T-helper 2 cell treated with Interferon-gamma antibody and Interleukin-4, amounts not matched to agents 5 μg/mL and 100 μg/mL, for 36 hours (primary cell): ENCODE measurements at regions not wholly inside any gene's neighbourhood (a gene's known extent, or its start where the extent isn't known, plus 50 kb on each side); places are given as distances from the start of the nearest gene placed in this dataset.

ENCODE experiments used
- DNase-seq: peaks from one replicate; pipeline ENCODE4 v3.0.0; 2021; ENCODE audit warnings: low spot score
- H3K27ac Mint-ChIP-seq: one replicate; pipeline ENCODE4 v1.8.0; 2021; ENCODE audit warnings: mild to moderate bottlenecking, mixed read lengths
- H3K27me3 Mint-ChIP-seq: one replicate; pipeline ENCODE4 v1.8.0; 2021; ENCODE audit warnings: low read depth, mixed read lengths
- H3K36me3 Mint-ChIP-seq: one replicate; pipeline ENCODE4 v1.8.0; 2021; ENCODE audit warnings: low read depth, mixed read lengths
- H3K4me1 Mint-ChIP-seq: one replicate; pipeline ENCODE4 v1.8.0; 2021; ENCODE audit warnings: low read depth, mixed read lengths
- H3K4me3 Mint-ChIP-seq: one replicate; pipeline ENCODE4 v1.8.0; 2022; ENCODE audit warnings: mild to moderate bottlenecking, moderate library complexity, mixed read lengths
- H3K9me3 Mint-ChIP-seq: one replicate; pipeline ENCODE4 v1.8.0; 2021; ENCODE audit warnings: mixed read lengths

DNA sequence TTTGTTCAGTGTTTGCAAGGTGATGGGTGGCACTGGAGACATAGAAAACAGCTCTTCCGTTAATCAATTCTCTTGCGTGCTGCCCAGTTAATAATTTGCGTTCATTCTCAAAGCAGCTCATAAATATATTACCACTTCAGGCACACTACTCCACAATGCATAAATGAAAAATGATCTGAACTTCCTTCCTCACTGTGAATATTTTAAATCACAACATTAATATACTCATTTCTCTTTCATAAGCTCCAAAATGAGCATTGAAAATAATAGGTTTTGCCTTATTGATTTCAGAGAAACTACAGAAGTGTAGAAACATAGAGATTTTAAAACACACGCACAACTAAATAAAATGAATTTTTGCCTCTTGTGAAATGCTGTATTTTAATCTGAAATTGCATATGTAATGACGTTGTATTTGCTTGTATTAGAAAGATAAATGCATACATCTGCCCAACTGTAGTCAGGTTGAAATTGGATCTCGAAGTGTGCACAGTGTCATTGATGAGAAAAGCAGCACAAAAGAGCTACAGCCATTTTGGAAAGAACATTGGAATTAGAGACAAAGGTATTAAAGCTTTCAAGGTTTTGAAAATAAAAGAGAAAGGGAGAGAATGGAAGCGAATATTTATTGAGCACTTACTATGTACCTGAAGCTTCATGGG, 350.5 kb downstream of the LPIN1 start:
- Mint-ChIP-seq H3K27me3 (peaks cover 4% of the 10 kb centered on the region), H3K9me3 (no peaks in the 10 kb centered on the region)

DNA sequence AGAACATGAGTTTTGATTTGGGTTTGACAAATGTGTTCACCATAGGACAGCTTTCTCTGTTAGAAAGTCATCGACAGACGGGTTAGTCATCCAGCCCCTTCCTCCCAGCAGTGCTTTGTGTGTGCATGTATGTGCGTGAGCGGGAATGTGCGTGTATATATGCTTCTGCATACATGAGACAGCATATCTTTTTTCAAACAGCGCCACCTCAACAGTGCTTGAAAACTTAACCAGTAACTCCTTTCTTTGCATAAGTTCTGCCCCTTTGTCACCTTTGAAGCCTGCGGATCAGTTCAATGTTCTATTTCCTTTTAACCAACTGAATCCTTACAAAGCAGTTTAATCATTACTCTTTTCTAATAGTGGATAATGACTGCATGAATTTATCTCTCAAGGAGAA, 351.4 kb downstream of the LPIN1 start:
- Mint-ChIP-seq H3K4me3 (no peak overlapping the region), H3K27me3 (peaks cover 4% of the 10 kb centered on the region), H3K4me1 (no peaks in the 10 kb centered on the region), H3K27ac (no peak overlapping the region), H3K36me3 (no peaks in the 10 kb centered on the region), H3K9me3 (no peaks in the 10 kb centered on the region)
- DNase-seq = no peak

More for the DNA sequence above, 350.5 kb downstream of the LPIN1 start:
- DNase-seq = no peak
- H3K4me3 Mint-ChIP-seq = no peak overlapping the region
- no peak overlapping the region for H3K27ac Mint-ChIP-seq
- no peaks in the 10 kb centered on the region for H3K36me3 Mint-ChIP-seq
- no peaks in the 10 kb centered on the region for H3K4me1 Mint-ChIP-seq

DNA sequence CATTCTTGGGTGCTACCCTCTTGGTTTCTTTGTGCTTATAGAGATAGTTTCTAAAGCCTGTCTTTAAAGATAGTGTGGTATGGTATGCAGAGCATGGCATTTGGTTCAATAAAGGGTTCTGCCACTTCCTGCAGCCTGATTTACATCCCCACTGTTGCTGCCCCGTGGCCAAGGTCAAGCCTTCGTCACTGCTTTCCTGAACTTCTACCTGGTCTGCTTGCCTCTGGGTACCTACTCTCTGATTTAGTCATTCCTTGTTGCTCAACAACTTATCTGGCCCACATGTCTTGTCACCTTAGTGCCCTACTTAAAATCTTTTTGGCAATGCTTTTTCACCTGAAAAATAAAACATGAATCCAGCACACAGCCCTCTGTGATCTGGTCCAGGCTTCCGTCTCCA, 352.9 kb downstream of the LPIN1 start:
- no peaks in the 10 kb centered on the region for H3K9me3 Mint-ChIP-seq
- H3K27ac Mint-ChIP-seq = no peak overlapping the region
- DNase-seq = no peak
- no peak overlapping the region for H3K4me3 Mint-ChIP-seq
- peaks cover 1% of the 10 kb centered on the region for H3K27me3 Mint-ChIP-seq
- H3K36me3 Mint-ChIP-seq = no peaks in the 10 kb centered on the region
- H3K4me1 Mint-ChIP-seq = no peaks in the 10 kb centered on the region

DNA sequence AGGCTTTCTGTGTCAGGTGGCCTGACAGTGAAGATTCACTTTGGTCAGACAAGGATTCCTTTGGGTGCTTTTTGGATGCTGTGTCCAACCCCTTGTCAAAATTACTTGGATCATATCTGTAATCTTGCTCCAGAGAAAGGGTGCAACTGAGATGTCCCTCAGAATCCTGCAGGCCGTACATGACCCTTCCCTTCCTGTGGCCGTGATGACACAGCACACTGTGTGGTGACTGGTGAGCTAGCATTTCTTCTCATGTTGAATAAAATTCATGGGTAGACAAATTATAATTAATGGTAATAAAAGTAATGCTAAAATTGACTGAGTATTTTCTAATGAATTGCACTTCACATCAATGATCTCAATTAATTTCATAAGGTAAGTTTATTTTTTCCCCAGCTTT, 356.2 kb downstream of the LPIN1 start:
- Mint-ChIP-seq H3K36me3 (no peaks in the 10 kb centered on the region), H3K4me3 (no peak overlapping the region), H3K27me3 (peaks cover 1% of the 10 kb centered on the region), H3K27ac (no peak overlapping the region), H3K9me3 (no peaks in the 10 kb centered on the region), H3K4me1 (no peaks in the 10 kb centered on the region)
- DNase-seq = no peak

DNA sequence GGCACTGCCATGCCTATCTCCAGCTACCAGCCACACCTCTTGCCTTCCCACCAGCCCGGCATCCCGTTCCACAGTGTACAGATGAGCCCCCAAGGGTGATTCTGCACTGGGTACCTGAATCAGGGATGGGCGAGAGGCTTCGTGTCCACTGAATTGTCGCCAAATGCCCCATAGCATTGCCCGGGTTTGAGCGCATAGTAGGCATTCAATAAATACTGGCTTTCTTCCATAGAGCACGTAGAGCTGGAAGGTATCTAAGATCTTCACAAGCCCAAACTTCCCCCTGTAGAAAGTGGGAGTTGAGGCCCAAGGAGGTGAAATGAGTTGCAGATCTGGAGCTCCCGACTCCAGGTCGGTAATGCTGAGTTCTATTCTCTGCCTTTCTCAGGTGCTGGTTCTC, 358.7 kb downstream of the LPIN1 start:
- H3K27ac Mint-ChIP-seq = no peak overlapping the region
- H3K4me3 Mint-ChIP-seq = no peak overlapping the region
- DNase-seq = no peak
- H3K9me3 Mint-ChIP-seq = no peaks in the 10 kb centered on the region
- no peaks in the 10 kb centered on the region for H3K27me3 Mint-ChIP-seq
- peaks cover 3% of the 10 kb centered on the region for H3K4me1 Mint-ChIP-seq
- no peaks in the 10 kb centered on the region for H3K36me3 Mint-ChIP-seq

DNA sequence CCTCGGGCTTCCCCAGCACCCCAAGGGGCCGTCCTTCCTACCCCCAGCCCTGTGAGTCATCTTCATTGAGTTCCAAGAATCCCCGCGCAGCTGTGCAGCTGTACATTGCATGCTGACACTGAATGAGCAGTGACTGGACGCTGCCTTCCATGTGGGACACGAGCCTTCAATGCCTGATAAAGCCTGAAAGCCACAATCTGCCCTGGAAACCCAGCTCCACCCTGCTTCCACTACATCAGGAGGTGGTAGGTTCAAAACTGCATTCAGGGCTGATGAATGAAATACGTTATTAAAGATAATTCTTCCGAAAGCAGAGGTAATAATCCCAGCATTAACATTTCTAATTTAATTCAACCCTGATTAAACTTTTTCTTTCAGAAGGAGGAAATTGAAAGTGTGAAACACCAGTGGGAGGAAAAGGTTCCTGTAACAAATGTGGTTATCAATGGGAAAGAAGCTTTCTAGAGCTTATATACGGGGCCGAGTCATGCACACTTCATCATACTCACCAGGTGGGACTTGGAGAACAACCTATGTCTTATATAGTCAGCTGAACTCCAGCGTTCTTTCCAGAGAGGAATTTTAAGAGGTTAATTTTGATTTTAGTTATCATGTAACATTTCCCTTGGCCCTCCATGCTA, 360.1 kb downstream of the LPIN1 start:
- DNase-seq = peak; percentile 35
- H3K27ac Mint-ChIP-seq = no peak overlapping the region
- H3K4me1 Mint-ChIP-seq = peaks cover 8% of the 10 kb centered on the region
- no peaks in the 10 kb centered on the region for H3K36me3 Mint-ChIP-seq
- H3K27me3 Mint-ChIP-seq = peaks cover 2% of the 10 kb centered on the region
- H3K9me3 Mint-ChIP-seq = no peaks in the 10 kb centered on the region
- H3K4me3 Mint-ChIP-seq = no peak overlapping the region

DNA sequence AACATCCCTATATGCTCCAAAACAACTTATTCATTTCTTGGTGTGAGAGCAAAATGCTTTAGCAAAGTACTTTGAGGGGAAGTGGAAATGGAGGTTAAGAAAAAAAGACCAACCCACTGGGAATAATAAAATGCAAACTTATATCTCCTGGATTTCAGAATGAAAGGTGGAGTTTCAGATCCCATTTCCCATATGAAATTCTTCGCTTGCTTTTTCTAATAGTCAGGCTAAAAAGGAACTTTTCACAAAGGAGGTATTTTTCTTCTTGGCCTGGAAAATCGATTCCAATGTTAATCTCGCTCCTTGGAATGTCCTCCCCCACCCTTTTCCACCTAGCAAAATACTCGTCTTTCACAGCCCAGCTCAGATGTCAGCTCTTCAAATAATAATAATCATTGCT, 360.9 kb downstream of the LPIN1 start:
- Mint-ChIP-seq H3K4me1 (peaks cover 8% of the 10 kb centered on the region), H3K27me3 (peaks cover 2% of the 10 kb centered on the region), H3K4me3 (no peak overlapping the region), H3K9me3 (no peaks in the 10 kb centered on the region), H3K27ac (no peak overlapping the region), H3K36me3 (no peaks in the 10 kb centered on the region)
- no peak for DNase-seq

DNA sequence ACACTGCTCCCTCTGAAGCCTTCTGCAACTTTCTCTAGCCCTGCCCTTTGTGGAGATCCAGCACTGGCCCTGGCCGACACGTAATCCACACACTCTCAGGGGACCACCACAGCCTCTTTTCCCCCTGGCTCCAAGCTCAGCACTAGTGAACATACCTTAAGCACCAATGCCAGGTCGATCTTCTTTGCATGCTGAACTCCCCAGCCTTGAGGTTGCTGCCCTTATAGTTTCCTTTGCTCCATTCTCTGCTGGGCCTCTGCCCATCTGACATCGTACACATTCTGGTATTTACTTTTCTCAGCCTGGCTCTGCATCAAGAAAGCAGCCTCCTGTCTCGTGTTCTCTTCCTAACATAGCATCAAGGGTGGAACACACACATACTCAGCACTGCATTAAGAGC, 361.5 kb downstream of the LPIN1 start:
- H3K4me1 Mint-ChIP-seq = peaks cover 8% of the 10 kb centered on the region
- H3K27ac Mint-ChIP-seq = no peak overlapping the region
- no peaks in the 10 kb centered on the region for H3K36me3 Mint-ChIP-seq
- H3K4me3 Mint-ChIP-seq = no peak overlapping the region
- H3K9me3 Mint-ChIP-seq = no peaks in the 10 kb centered on the region
- H3K27me3 Mint-ChIP-seq = peaks cover 4% of the 10 kb centered on the region
- DNase-seq = no peak

DNA sequence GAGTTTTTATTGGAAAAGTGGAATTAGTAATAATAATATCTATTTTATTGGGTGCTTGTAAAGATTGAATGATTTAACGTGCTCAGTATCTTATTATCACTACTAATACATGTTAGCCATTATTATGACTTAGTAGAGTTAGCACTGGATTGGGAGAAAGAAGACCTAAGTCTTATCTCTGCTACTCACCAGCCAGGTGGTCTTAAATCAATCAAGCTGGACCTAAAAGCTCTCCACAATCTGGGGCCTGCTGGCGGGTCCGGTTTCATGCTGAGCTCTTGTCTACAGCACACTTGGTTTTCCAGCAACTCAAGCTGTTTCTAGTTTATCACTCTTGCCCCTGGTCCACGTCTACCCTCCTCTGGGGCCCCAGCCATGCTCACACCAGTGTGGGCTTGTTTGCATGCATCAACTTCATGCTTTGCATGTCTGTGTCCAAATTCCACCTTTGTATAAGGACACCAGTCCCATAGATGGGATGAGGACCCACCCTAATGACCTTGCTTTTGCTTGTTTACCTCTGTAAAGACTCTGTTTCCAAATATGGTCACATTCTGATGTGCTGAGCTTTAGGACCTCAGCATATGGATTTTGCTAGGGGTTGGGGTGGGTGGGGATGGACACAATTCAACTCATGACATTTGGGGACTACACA, 363.1 kb downstream of the LPIN1 start:
- H3K4me3 Mint-ChIP-seq = no peak overlapping the region
- H3K27me3 Mint-ChIP-seq = peaks cover 6% of the 10 kb centered on the region
- no peak for DNase-seq
- no peaks in the 10 kb centered on the region for H3K36me3 Mint-ChIP-seq
- H3K4me1 Mint-ChIP-seq = peaks cover 8% of the 10 kb centered on the region
- no peak overlapping the region for H3K27ac Mint-ChIP-seq
- no peaks in the 10 kb centered on the region for H3K9me3 Mint-ChIP-seq

DNA sequence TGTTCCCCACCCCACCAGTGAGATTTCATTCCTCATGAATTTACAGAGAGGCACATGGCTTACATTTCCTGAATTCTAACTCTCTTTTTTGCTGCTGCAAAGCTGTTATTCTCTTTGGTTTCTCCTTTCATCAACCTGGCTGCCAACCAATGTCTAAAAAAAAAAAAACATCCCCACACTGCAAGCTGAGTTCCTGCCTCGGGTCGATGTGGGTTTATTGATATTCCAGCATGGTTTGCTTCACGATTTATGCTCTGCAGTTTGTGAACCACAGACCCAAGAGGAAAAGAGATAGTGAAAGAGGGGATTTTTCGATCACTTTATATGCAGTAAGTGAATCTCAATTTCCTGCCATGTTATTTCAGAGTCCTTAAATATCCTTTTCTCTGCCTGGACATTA, 363.6 kb downstream of the LPIN1 start:
- Mint-ChIP-seq H3K4me3 (no peak overlapping the region), H3K36me3 (no peaks in the 10 kb centered on the region), H3K9me3 (no peaks in the 10 kb centered on the region), H3K4me1 (peaks cover 8% of the 10 kb centered on the region), H3K27me3 (peaks cover 6% of the 10 kb centered on the region), H3K27ac (no peak overlapping the region)
- DNase-seq = no peak

DNA sequence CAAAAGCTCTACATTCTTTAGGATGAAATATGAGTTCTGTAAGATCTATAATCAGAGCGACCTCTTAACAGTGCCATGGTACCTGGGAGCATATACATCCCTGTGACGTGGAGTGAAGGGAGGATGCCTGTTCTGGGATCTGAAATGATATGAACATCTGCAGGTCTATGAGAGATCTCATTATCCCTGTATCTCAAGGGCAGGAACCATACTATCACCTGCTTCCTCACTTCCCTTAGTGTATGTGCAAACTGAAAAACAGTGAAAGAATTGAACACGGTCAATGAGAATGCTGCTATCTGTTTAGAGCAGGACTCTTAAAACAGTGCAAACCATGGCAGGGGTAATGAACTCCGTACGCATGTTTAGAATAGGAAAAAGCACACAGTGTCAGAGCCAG, 364.0 kb downstream of the LPIN1 start:
- Mint-ChIP-seq H3K4me3 (no peak overlapping the region), H3K27ac (no peak overlapping the region), H3K9me3 (no peaks in the 10 kb centered on the region), H3K36me3 (no peaks in the 10 kb centered on the region), H3K27me3 (peaks cover 6% of the 10 kb centered on the region), H3K4me1 (peaks cover 8% of the 10 kb centered on the region)
- DNase-seq = no peak

DNA sequence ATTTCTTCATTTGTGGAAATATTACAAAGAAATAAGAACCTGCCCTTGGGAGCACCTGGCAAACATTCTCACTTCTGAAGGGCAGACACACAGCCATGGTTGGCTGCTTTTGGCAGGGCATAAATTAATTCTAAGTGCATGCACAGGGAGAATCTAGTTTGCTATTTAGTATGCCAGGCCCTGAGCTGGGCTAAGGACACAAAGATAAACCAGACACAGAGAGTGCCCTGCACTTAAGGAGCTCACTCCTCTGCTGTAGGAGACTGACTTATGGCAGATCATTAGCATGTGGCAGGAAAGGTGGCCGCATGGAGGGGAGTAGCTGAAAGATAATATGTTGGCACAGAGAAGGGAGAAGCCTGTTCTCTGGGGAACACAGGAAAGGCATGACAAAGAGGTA, 367.0 kb downstream of the LPIN1 start:
- H3K36me3 Mint-ChIP-seq = no peaks in the 10 kb centered on the region
- no peaks in the 10 kb centered on the region for H3K9me3 Mint-ChIP-seq
- no peak overlapping the region for H3K4me3 Mint-ChIP-seq
- peaks cover 8% of the 10 kb centered on the region for H3K4me1 Mint-ChIP-seq
- DNase-seq = no peak
- peaks cover 10% of the 10 kb centered on the region for H3K27me3 Mint-ChIP-seq
- no peak overlapping the region for H3K27ac Mint-ChIP-seq

DNA sequence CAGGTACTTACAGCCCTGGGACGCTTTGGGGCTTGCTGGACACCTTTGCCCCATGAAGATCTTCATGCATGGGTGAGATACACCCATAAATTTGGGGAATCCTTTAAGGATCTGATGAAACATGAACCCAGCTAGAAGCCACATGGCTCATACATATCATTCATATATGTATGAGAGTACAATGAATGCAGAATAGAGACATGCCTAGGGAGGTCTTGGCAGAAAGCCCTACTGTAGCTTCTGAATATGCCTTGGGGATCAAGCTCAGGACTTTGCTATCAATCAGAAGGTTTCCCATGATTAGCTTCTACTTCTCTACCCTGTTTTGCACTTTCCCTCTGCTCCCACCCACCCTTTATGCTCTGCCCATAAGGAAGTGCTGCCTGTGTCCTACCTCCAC, 368.4 kb downstream of the LPIN1 start:
- no peaks in the 10 kb centered on the region for H3K36me3 Mint-ChIP-seq
- peaks cover 8% of the 10 kb centered on the region for H3K4me1 Mint-ChIP-seq
- H3K27ac Mint-ChIP-seq = no peak overlapping the region
- H3K27me3 Mint-ChIP-seq = peaks cover 10% of the 10 kb centered on the region
- H3K9me3 Mint-ChIP-seq = no peaks in the 10 kb centered on the region
- H3K4me3 Mint-ChIP-seq = no peak overlapping the region
- no peak for DNase-seq

DNA sequence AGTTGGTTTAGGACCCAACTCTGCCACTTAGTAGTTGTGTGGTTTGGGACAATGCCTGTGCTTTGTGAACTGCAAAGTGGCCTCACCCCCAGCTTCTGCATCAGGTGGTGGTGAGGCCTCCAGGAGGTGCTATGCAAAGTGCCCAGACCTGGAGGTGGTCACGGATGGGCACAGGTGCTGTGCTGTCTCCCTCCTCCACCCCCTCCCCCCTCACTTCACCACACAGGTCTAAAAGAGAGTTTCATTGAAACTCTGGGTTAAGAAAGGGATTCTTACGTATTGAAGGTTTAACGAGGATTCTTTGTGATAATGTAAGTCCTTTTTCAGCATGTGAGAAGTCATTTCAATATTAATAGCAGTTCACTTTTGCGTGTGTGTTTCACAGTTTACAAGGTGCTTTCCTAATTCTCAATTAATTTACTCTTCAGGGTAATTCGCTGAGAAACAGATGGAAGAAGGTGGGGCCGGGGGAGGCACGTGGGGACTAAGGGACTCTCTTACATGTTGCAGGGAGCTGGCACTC, 369.9 kb downstream of the LPIN1 start:
- Mint-ChIP-seq H3K4me1 (no peaks in the 10 kb centered on the region), H3K27ac (no peak overlapping the region), H3K4me3 (no peak overlapping the region), H3K9me3 (no peaks in the 10 kb centered on the region), H3K36me3 (no peaks in the 10 kb centered on the region), H3K27me3 (peaks cover 8% of the 10 kb centered on the region)
- DNase-seq = no peak
